GM11168 (cell line): ENCODE measurements at regions not wholly inside any gene's neighbourhood (a gene's known extent, or its start where the extent isn't known, plus 50 kb on each side); places are given as distances from the start of the nearest gene placed in this dataset.

Source experiments
- in situ Hi-C: fragments of 300-500 bp; cut with MboI; formaldehyde crosslinking; loops from one replicate; pipeline ENCODE4 v1.12.0; 2022; ENCODE audit warnings: low sequenced_read_pairs; ENCODE audit not compliant: unreplicated experiment

DNA sequence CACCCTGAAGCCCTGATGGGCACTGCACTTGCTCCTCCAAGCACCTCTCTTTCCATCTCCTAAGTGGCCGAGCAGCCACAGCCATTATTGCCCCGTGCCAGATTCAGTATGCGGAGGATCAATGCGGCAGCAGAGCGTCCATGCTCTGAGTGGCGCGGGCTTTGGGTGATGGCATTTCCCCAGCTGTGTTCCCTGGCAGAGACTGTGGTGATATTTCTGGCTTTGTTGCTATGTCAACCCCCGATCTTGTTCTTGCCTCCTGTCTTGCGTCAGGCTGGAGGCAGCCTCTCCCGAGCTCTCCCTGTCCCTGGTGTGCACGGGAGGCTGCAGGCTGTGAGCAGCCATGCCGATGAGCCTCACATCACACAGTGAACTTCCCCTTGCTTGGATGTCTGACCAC is 1018.6 kb downstream of the TBC1D22A start:
- in situ Hi-C loops: no loop called here

DNA sequence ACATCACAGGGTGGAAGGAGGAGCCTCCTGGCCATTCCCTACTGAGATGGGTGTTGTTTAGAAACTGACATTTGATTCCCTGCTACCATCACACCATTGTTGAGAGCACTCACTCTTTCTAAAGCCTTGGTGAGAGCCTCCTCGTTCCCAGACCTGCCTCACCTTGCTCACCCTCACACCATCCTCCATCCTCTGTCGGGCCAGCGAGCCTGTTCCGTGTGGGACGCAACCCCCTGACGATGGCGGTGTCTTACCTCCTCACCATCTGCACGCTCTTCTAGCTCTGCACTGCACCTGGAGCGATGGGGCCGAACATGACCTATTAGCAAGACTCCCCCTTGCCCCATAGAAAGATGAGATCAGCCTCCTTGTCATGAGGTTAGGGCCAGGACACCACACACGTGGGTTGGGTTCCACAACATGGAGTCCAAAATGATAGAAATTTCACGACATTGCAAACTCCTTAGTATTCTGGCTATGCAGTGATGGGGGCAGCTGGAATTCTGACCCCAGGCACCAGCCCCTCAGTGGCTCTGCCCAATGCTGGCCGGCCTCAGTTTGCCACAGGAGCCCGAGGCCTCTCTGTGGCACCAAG is 1017.9 kb downstream of the TBC1D22A start:
- in situ Hi-C loops: no loop called here

DNA sequence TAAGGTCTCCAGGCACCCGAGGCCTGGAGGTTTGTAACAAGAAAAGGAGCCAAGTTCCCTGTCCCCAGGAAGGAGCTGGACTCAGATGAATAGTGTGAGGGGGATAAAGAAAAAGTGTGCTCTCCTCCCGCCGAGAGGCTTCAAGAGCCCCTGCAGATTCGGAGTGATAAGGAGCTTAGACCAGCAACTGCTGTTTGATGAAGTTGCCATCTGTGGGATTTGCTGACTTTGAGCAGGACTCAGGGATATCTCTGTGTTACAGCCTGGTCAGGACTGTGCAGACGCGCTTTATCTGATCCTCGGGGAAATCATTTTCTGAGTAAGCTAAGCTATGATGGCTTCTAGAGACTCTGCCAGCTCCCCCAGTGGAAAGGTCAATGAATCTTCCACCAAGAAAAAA is 1017.0 kb downstream of the TBC1D22A start:
- in situ Hi-C loops: no loop called here

DNA sequence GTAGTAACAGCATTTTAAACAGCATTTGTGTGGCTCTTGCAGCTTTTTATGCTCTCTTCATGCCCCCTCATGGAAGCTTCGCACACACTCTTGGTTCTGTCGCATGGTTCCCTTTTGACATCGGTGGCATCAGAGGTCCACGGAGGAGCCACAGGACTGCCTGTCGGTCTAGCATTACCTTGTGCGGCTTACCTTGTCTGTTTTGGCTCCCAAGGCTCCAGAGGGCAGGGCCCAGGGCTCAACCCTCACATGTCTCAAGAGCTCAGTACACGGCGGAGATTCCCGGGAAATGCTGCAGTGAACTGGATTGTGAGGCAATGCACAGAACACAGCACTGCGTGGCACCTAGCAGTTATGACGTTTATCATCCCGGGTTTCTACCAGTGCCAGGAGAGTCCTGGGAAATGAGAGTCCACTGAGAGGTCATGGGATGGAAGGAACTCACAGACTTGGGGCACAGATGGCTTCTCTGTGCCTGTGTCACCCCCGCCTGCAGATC is 1015.8 kb downstream of the TBC1D22A start:
- in situ Hi-C loops: no loop called here

DNA sequence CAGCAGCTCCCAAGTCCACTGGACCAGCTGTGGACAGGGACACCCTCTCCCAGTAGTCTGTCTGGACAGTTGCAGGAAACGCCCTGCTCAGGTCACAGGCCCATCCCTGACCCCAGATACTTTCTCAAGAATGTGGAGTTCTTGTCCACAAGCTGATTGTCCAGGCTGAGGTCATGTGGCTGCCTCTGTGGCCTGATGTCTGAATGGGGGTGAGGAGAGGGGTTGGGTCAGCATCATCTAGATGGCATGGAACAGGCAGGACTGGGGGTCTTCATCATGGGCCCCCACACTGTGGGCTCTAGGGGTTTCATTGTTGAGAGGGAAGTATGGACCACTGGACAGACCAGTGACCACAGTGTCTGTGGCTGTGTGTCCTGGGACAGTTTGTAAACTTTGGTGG is 1015.0 kb downstream of the TBC1D22A start:
- in situ Hi-C loops: no loop called here

DNA sequence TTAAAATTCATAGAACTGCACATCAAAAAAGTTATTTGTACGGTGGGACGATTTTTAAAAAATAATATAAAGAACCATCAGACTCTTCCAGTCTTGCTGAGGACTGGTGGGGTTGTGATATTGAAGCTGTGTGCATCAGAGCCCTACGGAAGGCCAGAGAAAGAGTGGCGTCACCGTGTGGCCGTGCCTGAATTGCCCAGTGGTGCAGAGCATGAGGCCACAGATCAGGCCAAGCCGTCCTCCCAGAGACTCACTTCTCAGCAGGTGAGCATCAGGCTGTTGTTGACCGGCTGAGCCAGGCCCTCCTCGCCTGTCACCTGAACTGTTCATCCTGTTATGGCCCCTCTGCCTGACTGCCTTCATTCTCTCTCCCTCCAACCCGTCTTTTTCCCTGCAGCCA is 1013.9 kb downstream of the TBC1D22A start:
- in situ Hi-C loops: no loop called here

DNA sequence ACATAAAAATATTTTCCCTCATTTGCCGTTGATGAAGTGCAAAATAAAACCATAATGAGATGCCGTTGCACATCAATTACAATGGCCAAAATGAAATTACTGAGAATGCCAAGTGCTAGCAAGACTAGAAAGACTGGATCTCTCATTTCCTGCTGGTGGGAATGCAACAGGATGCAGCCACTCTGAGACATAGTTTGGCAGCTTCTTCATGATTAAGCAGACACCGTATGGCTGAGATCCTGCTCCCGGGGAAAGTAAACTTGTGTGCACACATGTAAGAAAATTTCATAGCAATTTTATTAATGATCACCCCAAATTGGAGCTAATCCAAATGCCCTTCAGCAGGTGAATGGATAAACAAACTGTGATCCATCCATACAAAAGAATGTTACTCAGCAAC is 1013.2 kb downstream of the TBC1D22A start:
- in situ Hi-C loops: no loop called here

DNA sequence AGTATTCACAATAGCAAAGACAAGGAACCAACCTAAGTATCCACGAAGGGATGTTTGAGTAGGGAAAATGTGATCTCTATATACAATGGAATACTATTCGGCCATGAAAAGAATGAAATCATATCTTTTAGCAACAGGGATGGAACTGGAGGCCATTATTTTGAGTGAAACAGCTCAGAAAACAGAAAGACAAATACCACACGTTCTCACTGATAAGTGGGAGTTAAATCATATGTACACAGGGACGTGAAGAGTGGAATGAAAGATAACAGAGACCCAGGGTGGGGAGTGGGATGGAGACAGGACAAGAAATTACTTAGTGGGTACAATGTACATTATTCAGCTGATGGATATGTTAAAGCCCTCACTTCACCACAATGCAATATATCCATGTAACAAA is 1012.7 kb downstream of the TBC1D22A start:
- in situ Hi-C loops: no loop called here

DNA sequence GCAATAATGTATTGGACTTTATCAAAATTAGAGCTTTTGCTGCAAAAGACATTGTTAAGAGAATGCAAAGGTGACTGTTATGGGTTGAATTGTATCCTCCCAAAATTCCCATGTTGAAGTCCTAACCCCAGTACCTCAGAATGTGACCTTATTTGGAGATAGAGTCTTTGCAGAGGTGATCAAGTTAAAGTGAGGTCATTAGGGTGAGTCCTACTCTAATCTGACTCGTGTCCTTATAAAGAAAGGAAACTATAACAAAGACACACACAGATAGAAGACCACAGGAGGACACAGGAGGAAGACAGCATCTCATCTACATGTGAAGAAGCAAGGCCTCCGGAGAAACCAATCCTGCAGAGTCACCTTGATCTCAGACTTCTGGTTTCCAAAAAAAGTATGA is 1011.2 kb downstream of the TBC1D22A start:
- in situ Hi-C loops: no loop called here

DNA sequence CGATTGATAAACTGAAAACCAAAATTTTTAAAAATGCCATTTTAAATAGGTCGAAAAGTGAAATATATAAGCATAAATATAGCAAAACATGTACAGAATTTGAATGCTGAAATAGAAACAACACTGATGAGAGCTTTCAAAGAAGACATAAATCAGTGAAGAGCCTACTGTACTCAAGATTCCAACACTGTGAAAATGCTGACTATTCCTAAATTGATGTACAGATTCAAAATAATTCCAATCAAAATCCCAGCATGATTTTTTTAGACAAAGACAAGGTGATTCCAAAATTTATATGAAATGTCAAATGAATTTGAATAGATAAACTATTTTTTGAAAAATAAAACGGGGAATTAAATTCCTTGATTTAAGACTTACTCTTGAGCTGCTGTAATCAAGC is 1010.4 kb downstream of the TBC1D22A start:
- in situ Hi-C loops: no loop called here

DNA sequence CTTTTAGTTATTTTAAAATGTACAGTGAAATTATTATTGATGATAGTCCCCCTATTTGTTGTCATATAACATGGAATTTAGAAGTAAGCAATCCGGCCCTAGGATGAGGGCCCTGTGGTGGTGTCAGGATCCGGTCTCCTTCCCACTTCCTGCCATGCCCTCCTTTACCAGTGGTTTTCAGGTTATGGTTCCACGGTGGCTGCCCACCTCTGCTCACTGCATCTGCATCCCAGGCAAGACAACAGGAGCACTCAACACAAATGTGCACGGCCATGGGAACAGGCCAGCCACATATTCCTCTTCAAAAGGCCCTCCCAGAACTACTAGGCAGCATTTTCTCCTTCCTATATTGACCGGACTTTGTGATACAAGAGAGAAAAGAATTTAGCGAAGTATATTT is 1007.2 kb downstream of the TBC1D22A start:
- in situ Hi-C loops: no loop called here

DNA sequence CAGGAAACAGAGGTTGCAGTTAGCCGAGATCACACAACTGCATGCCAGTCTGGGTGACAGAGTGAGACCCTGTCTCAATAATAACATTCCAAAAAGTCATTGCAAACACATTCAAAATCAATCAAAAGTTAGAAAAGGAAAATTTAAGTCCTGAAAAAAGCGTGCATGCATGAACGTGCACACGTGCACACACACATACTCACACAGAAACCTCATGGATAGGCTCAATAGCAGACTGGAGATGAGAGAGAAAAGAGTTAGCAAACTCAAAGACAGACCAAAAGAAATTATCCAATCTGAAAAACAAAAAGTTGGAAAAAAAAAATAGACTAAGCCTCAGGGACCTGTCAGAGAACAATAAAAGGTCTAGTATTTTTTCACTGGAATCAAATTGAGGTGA is 1005.6 kb downstream of the TBC1D22A start:
- in situ Hi-C loops: no loop called here

DNA sequence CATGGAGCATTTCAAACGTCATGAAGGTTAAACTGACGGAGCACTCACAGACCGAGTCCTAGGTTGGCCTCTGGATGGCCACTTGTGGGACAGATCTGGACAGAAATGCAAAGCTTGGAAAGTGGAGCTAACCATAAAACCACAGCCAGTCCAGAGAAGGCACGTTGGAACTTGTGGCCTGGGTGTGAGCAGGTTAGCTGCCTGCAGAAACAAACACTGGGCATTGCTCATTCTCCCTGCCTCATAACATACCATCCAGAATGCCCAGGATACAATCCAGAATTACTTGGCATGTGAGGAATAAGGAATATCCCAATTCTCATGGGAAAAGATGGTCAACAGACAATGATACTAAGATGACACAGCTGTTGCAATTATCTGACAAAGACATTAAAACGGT is 1005.0 kb downstream of the TBC1D22A start:
- in situ Hi-C loops: no loop called here

DNA sequence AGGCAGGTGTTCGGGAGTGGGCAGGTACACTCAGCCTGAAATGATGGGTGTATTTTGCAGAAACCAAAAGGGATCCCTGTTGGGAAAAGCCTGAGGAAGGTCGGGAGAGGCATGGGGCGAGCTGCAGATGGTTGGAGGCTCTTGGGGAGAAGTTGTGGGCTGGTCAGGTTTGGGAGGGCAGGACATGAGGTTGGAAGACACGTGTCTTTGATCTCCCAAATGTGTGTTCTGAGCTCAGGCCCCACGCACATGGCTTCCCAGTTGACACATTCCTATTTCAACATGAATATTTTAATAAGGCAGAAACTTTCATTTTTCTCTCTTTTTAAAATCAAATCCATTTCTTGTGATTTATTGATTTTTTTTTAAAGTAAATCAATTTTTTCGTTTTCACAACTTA is 1003.3 kb downstream of the TBC1D22A start:
- in situ Hi-C loops: no loop called here

DNA sequence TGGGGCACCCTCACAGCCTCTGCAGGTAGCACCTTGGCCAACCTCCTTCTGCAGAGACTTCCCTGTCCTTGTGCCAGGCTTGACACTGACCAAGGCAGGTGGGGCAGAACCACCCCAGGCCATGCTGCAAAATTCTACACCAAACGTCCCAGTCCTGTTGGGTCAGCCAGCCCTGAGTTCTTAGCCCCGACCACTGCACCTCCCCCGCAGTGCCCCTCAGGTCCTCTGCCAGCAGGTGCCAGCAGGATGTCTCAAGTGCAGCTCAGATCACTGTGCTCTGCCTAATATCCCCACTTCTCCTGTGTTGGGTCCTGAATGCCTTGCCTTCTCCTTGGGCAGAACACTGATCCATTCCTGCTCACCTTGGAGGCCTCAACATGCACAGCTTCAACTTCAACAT is 999.7 kb downstream of the TBC1D22A start:
- in situ Hi-C loops: no loop called here

DNA sequence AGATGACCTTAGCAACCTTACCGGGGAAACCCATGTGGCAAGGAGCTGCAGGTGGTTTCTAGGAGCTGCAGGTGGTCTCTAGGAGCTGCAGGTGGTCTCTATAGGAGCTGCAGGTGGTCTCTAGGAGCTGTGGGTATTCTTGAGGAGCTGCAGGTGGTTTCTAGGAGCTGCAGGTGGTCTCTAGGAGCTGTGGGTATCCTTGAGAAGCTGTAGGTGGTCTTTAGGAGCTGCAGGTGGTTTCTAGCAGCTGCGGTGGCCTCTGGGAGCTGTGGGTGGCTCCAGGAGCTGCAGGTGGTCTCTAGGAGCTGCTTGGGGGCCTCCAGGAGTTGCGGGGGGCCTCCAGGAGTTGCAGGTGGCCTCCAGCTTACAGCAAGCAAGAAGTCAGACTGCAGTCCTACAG is 997.5 kb downstream of the TBC1D22A start:
- in situ Hi-C loops: no loop called here

DNA sequence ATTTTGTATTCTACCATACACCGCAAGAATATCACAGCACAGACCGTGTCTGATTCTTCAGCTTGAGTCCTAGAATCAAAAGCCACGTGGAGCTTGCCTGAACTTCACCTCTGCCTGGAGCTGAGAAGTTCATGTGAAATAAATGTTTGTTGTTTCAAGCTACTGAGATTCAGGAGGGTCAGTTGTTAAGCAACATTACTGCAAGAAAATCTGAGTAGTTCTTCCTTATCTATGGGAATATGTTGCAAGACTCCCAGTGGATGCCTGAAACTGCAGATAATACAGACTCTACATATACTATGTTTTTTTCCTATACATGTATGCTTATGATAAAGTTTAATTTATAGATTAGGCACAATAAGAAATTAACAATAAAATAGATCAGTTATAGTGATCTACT is 995.3 kb downstream of the TBC1D22A start:
- in situ Hi-C loops: no loop called here

DNA sequence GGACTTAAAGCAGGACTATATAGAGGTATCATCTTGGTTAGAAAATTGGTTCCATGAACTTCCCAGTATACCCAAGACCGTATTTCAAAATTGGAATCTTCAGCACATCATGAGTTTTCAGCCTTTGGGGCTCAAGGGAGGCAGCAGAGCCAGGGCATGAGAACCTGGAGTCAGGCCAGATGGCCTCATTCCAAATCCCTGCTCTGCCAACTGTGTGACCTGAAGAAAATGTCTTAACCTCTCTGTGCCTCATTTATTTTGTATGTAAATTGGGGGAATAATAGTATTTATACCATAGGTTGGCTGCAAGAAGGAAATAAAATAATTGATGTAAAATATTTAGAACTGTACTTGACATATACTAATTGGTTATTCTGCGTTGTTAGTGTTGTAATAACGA is 987.6 kb downstream of the TBC1D22A start:
- in situ Hi-C loops: no loop called here

DNA sequence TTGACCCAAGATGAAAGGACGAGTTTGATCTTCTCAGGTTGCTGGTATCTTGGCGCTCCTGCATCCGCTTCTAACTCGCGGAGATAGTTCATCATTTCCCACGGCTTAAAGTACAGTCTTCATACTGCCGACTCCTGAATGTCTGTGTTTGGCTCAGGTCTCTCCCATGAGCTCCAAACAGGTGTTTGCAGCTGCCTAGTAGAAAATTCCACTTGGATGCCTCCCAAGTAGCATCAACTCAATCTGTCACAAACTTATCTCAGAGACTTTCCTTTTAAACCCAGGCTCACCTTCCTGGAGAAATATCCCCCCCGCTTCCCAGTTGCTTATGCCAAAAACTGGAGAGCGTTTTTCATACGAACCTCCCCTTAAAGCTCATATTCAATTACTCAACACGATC is 986.5 kb downstream of the TBC1D22A start:
- in situ Hi-C loops: no loop called here

DNA sequence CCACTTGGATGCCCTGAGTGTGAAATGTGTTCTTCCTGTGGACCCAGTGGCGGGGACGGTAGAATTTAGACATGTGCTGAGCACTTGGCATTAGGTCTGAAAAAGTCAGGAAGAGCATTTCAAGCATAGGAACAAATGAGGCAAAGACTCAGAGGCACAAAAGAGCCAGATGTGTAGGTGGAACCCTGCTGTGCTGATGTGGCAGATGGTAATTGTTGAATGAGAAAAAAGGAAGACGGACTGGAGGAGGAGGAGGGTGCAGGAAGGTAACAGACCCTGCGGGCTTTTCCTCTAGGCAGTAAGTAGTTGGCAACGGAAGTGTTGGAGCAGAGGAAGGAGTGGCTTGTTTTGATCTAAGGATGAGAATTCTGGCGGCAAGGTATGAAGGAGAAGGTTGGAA is 985.8 kb downstream of the TBC1D22A start:
- in situ Hi-C loops: no loop called here

DNA sequence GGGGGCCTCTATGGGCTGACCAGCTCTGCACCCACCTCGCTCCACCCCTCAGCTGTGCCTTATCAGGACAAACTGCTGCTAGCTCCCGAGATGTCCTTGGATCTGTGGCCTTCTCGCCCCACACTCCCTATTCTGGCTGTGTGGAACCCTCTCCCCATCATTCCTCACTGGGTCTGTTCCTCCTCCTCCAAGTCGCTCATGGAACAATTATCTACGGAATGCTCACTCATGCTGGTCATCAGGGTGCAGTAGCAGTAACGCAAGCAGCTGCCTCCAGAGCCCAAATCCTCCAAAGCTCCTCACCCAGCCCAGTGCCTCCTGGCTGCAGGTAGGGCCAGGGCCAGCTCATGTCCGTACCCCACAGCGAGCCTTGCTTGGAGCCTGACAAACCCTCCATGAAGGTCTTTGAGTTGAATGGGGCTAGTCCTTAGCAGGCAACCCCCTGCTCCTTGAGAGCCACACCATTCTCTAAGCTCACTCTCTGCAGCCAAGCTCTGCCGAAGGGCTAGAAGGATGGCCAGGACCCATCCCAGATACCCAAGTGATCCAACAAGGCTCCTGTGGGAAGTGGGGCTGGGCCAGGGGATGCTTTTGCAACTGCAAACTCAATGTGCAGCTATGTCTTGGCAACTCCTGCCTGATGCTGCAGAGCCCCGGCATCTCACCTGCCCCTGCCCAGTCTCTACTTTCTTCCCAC is 977.8 kb downstream of the TBC1D22A start:
- in situ Hi-C loops: no loop called here

DNA sequence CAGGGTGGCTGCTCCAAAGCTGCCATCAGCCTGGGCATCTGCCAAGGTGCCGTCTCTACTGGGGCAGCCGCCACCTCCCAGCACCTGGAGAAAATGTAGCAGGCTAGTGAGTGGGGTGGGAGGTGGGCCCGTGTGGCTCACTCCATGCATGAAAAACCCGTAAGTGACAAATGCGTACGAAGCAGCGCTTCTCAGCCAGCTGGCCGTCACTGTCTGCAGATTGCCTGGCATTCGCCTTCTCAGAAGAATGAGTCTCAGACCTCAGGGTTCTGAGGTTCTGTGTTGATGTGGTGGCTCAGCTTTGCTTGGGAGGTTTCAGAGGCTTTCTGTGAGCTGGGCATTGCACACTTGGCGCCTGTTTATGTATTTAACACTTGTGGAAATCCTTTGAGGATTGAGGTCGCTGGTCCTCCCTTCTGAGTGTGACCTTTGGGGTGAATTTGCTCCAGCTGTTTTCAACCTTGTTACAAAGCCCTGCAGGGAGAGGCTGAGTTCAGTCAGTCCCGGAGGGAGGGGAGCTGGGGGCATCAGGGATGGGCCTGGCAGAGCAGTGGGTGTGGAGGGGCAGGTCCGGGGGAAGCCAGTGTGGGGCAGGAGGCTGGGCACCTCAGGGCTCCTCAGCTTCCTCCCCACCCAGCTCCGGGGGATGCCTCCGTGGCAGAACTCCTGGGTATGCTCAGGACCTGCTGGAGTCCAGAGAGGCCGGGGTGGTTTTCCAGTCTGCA is 977.0 kb downstream of the TBC1D22A start:
- in situ Hi-C loops: no loop called here
